ENCODE measurements at regions not wholly inside any gene's neighbourhood (a gene's known extent, or its start where the extent isn't known, plus 50 kb on each side); places are given as distances from the start of the nearest gene placed in this dataset.

GRCh38 chr3:35965908-35966307 lies 326.6 kb downstream of the ARPP21 start:
- Histone ChIP-seq H3K27me3 (ENCODE audit: insufficient read depth, low read depth) (no peaks in the 10 kb centered on the region), H3K4me2 (no peak overlapping the region), H3K9ac (no peak overlapping the region), H3K4me3 (IDR thresholded peaks at IDR 0.05; ENCODE audit: insufficient read depth, low read depth, low read length) (no peak overlapping the region), H3K36me3 (ENCODE audit: insufficient read depth) (no peaks in the 10 kb centered on the region), H3K79me2 (ENCODE audit: insufficient read depth, low read depth) (no peaks in the 10 kb centered on the region), H4K20me1 (ENCODE audit: insufficient read depth) (no peaks in the 10 kb centered on the region), H2AFZ (ENCODE audit: low read depth) (no peak overlapping the region), H3K4me1 (ENCODE audit: low read depth, poor library complexity, severe bottlenecking) (no peaks in the 10 kb centered on the region), H3K27ac (no peak overlapping the region)
- peak; percentile 44 for TF ChIP-seq CTCF (conservative IDR thresholded peaks at IDR 0.05; ENCODE audit: low read depth, low read length)

GRCh38 chr3:35966629-35967464 lies 327.5 kb downstream of the ARPP21 start:
- H2AFZ ChIP-seq (ENCODE audit: low read depth): no peak overlapping the region

GRCh38 chr3:35968043-35968622 lies 328.8 kb downstream of the ARPP21 start:
- Histone ChIP-seq H3K79me2 (ENCODE audit: insufficient read depth, low read depth) (no peaks in the 10 kb centered on the region), H2AFZ (ENCODE audit: low read depth) (no peak overlapping the region), H3K9ac (no peak overlapping the region), H4K20me1 (ENCODE audit: insufficient read depth) (no peaks in the 10 kb centered on the region), H3K27me3 (ENCODE audit: insufficient read depth, low read depth) (no peaks in the 10 kb centered on the region), H3K27ac (no peak overlapping the region), H3K4me3 (IDR thresholded peaks at IDR 0.05; ENCODE audit: insufficient read depth, low read depth, low read length) (no peak overlapping the region), H3K36me3 (ENCODE audit: insufficient read depth) (no peaks in the 10 kb centered on the region), H3K4me2 (no peak overlapping the region), H3K4me1 (ENCODE audit: low read depth, poor library complexity, severe bottlenecking) (no peaks in the 10 kb centered on the region)
- TF ChIP-seq CTCF (conservative IDR thresholded peaks at IDR 0.05; ENCODE audit: low read depth, low read length): no peak

More at GRCh38 chr3:35966629-35967464, 327.5 kb downstream of the ARPP21 start:
- Histone ChIP-seq H3K27me3 (ENCODE audit: insufficient read depth, low read depth) (no peaks in the 10 kb centered on the region), H3K9ac (no peak overlapping the region), H3K79me2 (ENCODE audit: insufficient read depth, low read depth) (no peaks in the 10 kb centered on the region), H3K4me2 (no peak overlapping the region), H3K36me3 (ENCODE audit: insufficient read depth) (no peaks in the 10 kb centered on the region), H3K4me3 (IDR thresholded peaks at IDR 0.05; ENCODE audit: insufficient read depth, low read depth, low read length) (no peak overlapping the region), H3K4me1 (ENCODE audit: low read depth, poor library complexity, severe bottlenecking) (no peaks in the 10 kb centered on the region), H4K20me1 (ENCODE audit: insufficient read depth) (no peaks in the 10 kb centered on the region), H3K27ac (no peak overlapping the region)
- no peak for TF ChIP-seq CTCF (conservative IDR thresholded peaks at IDR 0.05; ENCODE audit: low read depth, low read length)

- Histone ChIP-seq H3K27me3 (ENCODE audit: insufficient read depth, low read depth) (no peaks in the 10 kb centered on the region), H3K27ac (no peak overlapping the region), H3K79me2 (ENCODE audit: insufficient read depth, low read depth) (no peaks in the 10 kb centered on the region), H3K9ac (no peak overlapping the region), H3K4me2 (no peak overlapping the region), H4K20me1 (ENCODE audit: insufficient read depth) (no peaks in the 10 kb centered on the region), H3K4me3 (IDR thresholded peaks at IDR 0.05; ENCODE audit: insufficient read depth, low read depth, low read length) (no peak overlapping the region), H3K4me1 (ENCODE audit: low read depth, poor library complexity, severe bottlenecking) (no peaks in the 10 kb centered on the region), H3K36me3 (ENCODE audit: insufficient read depth) (no peaks in the 10 kb centered on the region), H2AFZ (ENCODE audit: low read depth) (no peak overlapping the region)
- no peak for TF ChIP-seq CTCF (conservative IDR thresholded peaks at IDR 0.05; ENCODE audit: low read depth, low read length)
These were observed 330.1 kb downstream of the ARPP21 start for GRCh38 chr3:35969406-35969805.
